Choroid plexus epithelial cell (primary cell): ENCODE measurements at regions not wholly inside any gene's neighbourhood (a gene's known extent, or its start where the extent isn't known, plus 50 kb on each side); places are given as distances from the start of the nearest gene placed in this dataset.

Source experiments
- DNase-seq: peaks from one replicate; pipeline ENCODE4 v3.0.0-alpha.2; 2010; ENCODE audit warnings: low read depth
- H3K4me3 ChIP-seq: 2 replicates; pipeline ENCODE4 v1.5.1; 2011; ENCODE audit warnings: low read depth, mild to moderate bottlenecking, control low read depth, low read length, moderate library complexity
- TF ChIP-seq, protein P1 (sequence below): conservative IDR thresholded peaks from 2 replicates; pipeline ENCODE4 v1.5.1; 2011; ENCODE audit warnings: low read depth, mild to moderate bottlenecking, control low read depth, inconsistent platforms, low read length, moderate library complexity

DNA sequence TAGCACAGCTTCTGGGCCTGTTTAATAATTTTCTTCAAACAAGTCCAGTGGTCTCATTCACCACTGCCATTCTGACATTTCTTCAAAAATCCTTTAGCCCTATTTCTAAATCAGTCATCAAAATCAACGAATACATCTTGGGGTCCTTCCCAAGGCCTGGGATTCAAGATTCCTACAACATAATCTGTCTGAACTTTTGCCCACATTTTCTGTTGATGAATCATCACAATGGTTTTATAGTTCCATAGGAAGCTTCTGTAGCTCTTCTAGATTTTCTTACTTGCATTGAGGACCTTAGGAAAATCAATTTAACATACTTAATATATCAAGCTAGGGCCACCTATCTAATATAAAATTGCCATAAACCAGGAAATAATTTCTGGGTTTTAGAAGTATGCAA, 811.8 kb upstream of the ACVR2A start:
- TF ChIP-seq, protein P1, sequence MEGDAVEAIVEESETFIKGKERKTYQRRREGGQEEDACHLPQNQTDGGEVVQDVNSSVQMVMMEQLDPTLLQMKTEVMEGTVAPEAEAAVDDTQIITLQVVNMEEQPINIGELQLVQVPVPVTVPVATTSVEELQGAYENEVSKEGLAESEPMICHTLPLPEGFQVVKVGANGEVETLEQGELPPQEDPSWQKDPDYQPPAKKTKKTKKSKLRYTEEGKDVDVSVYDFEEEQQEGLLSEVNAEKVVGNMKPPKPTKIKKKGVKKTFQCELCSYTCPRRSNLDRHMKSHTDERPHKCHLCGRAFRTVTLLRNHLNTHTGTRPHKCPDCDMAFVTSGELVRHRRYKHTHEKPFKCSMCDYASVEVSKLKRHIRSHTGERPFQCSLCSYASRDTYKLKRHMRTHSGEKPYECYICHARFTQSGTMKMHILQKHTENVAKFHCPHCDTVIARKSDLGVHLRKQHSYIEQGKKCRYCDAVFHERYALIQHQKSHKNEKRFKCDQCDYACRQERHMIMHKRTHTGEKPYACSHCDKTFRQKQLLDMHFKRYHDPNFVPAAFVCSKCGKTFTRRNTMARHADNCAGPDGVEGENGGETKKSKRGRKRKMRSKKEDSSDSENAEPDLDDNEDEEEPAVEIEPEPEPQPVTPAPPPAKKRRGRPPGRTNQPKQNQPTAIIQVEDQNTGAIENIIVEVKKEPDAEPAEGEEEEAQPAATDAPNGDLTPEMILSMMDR, result no peak
- no peak overlapping the region for H3K4me3 ChIP-seq
- no peak for DNase-seq

DNA sequence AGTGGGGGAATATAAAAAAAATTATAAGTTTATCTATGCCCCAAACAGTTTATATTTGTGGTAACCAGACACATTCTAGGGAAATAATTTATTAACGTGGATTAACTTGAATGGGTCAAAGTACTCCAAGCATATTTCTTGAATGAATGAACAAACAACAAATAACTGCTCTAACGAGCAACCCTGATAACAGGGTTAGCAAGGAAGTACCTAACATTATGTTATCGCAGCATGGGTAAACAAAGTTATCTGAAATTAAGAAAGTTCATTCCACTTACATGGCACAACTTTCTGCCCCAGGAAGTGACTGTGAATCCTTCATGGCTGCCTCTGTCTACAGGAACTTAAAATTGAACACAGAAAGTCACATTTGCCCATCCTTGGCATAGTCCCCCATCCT, 812.9 kb upstream of the ACVR2A start:
- no peak overlapping the region for H3K4me3 ChIP-seq
- TF ChIP-seq, protein P1, result no peak
- DNase-seq, result no peak

DNA sequence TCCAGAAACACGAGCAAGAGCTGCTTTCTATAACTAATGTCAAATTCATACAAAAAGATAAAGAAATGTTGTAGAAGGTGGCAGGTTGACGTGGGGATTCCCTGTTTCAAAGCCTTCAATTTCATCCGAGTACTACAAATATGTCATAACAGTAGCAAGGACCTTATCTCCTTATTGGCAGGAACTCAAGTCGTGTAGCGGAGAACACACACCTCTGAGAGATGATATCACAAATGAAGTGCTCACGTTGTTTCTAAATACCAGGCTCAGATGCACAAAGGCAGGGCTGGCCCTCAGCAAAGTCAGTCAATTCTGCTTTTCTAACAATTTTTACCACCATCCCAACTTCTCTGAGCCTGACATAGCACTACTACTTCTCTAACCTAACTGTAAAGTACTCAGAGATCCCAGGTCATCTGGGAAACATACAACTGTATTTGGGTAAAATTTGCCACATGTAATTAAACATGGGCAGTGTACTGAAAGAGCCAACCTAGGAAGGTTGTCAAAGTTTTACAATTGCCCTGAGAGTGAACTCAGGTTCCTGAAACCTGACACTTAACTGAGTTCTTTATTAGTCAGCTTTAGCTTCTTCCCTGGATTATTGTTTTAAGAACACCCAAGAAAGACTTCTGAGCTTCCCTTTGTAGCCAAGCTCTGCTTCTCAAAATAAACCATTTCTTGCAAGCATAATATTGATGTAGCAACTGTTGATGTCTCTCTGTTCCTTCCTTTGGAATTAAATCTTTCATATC, 813.7 kb upstream of the ACVR2A start:
- DNase-seq, result peak; percentile 88
- H3K4me3 ChIP-seq, result no peak overlapping the region

DNA sequence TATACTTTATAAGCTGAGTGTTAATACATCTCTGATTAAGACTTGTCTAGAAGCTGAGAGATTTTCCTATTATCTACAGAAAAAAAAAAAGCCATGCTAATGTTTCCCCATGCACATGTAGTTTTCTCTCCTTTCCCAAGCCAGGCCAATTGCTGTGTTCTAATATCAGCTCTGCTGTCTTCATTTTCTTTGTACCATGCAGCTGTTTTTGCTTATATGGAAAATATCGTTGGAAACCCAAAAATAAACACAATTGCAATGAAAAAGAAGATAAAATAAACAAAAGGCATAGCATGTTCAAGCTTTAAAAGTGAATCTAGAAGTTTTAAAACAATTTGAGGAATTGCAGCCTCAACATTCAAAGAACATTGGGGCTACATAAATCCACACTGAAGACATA, 817.4 kb upstream of the ACVR2A start:
- no peak for DNase-seq
- H3K4me3 ChIP-seq, result no peak overlapping the region
- TF ChIP-seq, protein P1, result no peak

More for the DNA sequence above, 813.7 kb upstream of the ACVR2A start:
- TF ChIP-seq, protein P1, result no peak

DNA sequence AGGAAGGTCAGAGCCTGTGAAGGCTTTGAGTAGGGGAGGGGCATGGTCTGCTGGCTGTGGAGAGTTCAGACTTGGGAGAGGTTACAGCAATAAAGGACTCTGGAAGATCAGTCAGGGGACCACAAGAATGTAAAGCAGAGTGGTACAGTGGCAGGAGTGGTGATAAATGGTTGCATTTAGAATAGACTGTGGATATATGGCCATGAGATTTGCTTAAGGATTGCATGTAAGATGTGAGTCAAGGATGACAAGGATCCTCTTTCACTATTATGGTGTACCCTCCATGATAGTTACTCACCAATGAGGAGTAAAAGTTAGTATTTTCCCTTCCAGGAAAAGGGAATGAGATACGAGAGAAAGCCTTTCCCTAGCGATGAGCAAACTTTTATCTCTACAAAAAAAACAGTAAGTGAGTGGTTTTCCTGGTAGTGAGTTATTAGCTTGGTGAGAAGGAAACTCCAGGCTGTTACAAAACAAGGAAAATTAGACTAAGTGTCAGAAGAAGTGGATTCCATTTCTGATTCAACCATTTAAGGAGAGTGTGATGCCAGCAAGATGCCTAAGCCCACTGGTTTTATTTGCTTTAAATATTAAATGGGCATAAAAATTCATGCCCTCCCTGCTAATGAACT, 818.0 kb upstream of the ACVR2A start:
- TF ChIP-seq, protein P1, result no peak
- no peak overlapping the region for H3K4me3 ChIP-seq

DNA sequence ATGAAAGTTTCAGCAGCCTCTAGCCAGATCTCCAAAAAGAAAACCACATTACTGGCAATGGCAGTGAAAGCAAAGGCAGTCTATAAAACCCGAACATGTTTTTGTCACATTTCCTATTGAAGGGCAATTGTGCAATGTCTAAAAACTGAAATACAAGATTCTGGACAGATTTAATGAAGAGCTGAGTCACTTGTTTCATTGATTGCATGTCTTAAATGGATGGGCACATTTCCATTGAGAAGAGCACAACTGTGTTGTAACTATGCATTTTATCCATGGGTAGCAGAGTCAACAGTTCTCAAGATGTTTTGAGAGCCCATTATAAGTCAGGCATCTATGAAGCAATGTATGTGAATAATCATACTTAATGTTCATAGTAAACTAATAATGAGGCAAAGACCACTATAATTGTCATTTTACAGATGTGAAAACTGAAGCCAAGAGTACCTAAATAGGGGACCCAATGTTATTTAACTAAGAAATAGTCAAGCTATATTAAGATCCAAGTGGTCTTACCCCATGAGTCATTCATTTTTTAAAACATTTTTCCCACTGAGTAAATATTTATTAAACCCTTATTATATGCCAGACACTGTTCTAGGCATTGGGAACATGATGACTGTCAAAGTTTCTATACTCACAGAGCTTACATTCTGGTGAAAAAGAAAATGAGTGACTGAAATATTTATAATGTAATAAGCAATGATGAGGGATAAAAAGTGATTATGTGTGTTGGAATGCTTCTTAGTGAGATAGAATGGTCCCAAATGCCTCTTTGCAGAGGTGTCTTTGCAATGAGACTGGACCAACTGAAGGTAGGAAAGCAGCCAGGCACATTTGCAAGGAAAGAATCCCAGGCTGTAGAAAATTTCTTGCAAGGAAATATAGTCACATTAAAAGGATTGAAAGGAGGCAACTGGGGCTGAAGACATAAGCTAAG, 818.9 kb upstream of the ACVR2A start:
- no peak overlapping the region for H3K4me3 ChIP-seq
- peak; percentile 55 for DNase-seq
- TF ChIP-seq, protein P1, result no peak

More for the DNA sequence above, 818.0 kb upstream of the ACVR2A start:
- peak; percentile 42 for DNase-seq
